HepG2 (cell line): ENCODE measurements at regions not wholly inside any gene's neighbourhood (a gene's known extent, or its start where the extent isn't known, plus 50 kb on each side); places are given as distances from the start of the nearest gene placed in this dataset.

Experiments
- ATAC-seq: fragments of 200-7000 bp; cut with Tn5 transposase; 3 replicates; pipeline ENCODE4 v1.9.1; 2020; ENCODE audit warnings: mild to moderate bottlenecking, moderate library complexity
- BruUV-seq: library from RNA; stranded (reverse); fragments of 400-500 nt; replicated peaks from 2 replicates; lab custom pipeline; 2021; lab: Mats Ljungman, UMichigan
- CTCF ChIA-PET: fragments of 300-600 bp; formaldehyde crosslinking; extraction: SDS; loops from one replicate; lab custom pipeline; 2021; ENCODE audit warnings: low total read pairs, inconsistent platforms, low intra/inter-chr PET ratio; lab: Yijun Ruan, JAX
- POLR2A ChIA-PET: fragments of 350-600 bp; sonication (Branson Sonifier 250); formaldehyde crosslinking; loops from one replicate; lab custom pipeline; 2020; ENCODE audit warnings: antibody characterized with exemption, inconsistent platforms; lab: Yijun Ruan, JAX
- DNase-seq: peaks from one replicate; pipeline ENCODE4 v3.0.0-alpha.2; 2015; ENCODE audit warnings: low spot score
- FAIRE-seq: peaks from 3 replicates; lab custom pipeline; 2011; peaks lifted over from hg19 to GRCh38; lab: Jason Lieb, UNC
- H2AFZ ChIP-seq: one replicate; pipeline ENCODE4 v1.6.1; 2011; ENCODE audit warnings: low read length, inconsistent platforms
- H3K27ac ChIP-seq: fragments of 300-600 bp; 3 replicates; pipeline ENCODE4 v1.8.0; 2011; ENCODE audit warnings: mixed run types, mild to moderate bottlenecking, mixed read lengths, low read length, inconsistent platforms; ENCODE audit not compliant: insufficient read depth; ENCODE audit errors: extremely low read length
- H3K27me3 ChIP-seq, 2 experiments: fragments of 200-600 bp in 1 of 2; 2 replicates in 1 of 2; 3 replicates in 1 of 2; pipeline versions ENCODE4 v1.6.0 to v1.8.0; 2011; ENCODE audit warnings: low read length in 2 of 2, mild to moderate bottlenecking in 2 of 2, moderate library complexity in 2 of 2, inconsistent platforms in 1 of 2; ENCODE audit not compliant: insufficient read depth in 2 of 2, control insufficient read depth in 1 of 2
- H3K36me3 ChIP-seq, 2 experiments: fragments of 200-600 bp in 1 of 2; replicated peaks in 1 of 2; 2 replicates in 1 of 2; 3 replicates in 1 of 2; pipeline versions ENCODE4 v1.5.1 to v1.8.0; 2011; ENCODE audit warnings: low read length in 2 of 2, inconsistent platforms in 1 of 2; ENCODE audit not compliant: insufficient read depth in 2 of 2, control insufficient read depth in 1 of 2
- H3K4me1 ChIP-seq: 2 replicates; pipeline ENCODE4 v1.5.1; 2012; ENCODE audit warnings: low read length, inconsistent platforms; ENCODE audit not compliant: insufficient read depth
- H3K4me2 ChIP-seq: 2 replicates; pipeline ENCODE4 v1.6.0; 2011; ENCODE audit warnings: low read depth, low read length, inconsistent platforms
- H3K4me3 ChIP-seq, 3 experiments: fragments of 200-600 bp in 1 of 3; sonication (generic), shearing (Covaris generic) in 1 of 3; replicated peaks in 1 of 3; 2 replicates each; pipeline ENCODE4 v1.5.1; 2011 to 2016; ENCODE audit warnings: low read length in 3 of 3, inconsistent platforms in 2 of 3, low read depth in 2 of 3, mild to moderate bottlenecking in 2 of 3, control low read depth in 1 of 3, mixed read lengths in 1 of 3; ENCODE audit not compliant: insufficient read depth in 1 of 3
- H3K79me2 ChIP-seq: one replicate; pipeline ENCODE4 v1.6.1; 2011; ENCODE audit warnings: low read length, inconsistent platforms; ENCODE audit not compliant: insufficient read depth
- H3K9ac ChIP-seq: 2 replicates; pipeline ENCODE4 v1.6.0; 2011; ENCODE audit warnings: mild to moderate bottlenecking, low read depth, low read length, inconsistent platforms; ENCODE audit not compliant: insufficient read depth
- H3K9me3 ChIP-seq: 2 replicates; pipeline ENCODE4 v1.5.1; 2012; ENCODE audit warnings: mild to moderate bottlenecking, low read length
- H4K20me1 ChIP-seq: 2 replicates; pipeline ENCODE4 v1.6.0; 2011; ENCODE audit warnings: inconsistent platforms, mild to moderate bottlenecking, low read length, moderate library complexity; ENCODE audit not compliant: insufficient read depth
- ATF6 ChIP-seq: sonication (generic); formaldehyde crosslinking; conservative IDR thresholded peaks from 2 replicates; pipeline ENCODE4 v1.4.0; 2020; ENCODE audit warnings: missing genetic modification reagents
- CEBPB ChIP-seq: IDR thresholded peaks from 2 replicates; pipeline ENCODE4 v1.6.1; 2011; ENCODE audit warnings: low read depth, low read length, improper control_type of control experiment, borderline replicate concordance
- KDM3A ChIP-seq: IDR thresholded peaks from 2 replicates; pipeline ENCODE4 v1.6.1; 2018; ENCODE audit warnings: low read depth, missing compliant biosample characterization
- MIER3 ChIP-seq: IDR thresholded peaks from 2 replicates; pipeline ENCODE4 v1.6.1; 2016; ENCODE audit warnings: missing compliant biosample characterization, borderline replicate concordance
- ONECUT2 ChIP-seq: sonication (generic); formaldehyde crosslinking; IDR thresholded peaks from 2 replicates; pipeline ENCODE4 v1.4.0; 2020; ENCODE audit warnings: missing genetic modification reagents
- ZKSCAN1 ChIP-seq: fragments of 150-350 bp; IDR thresholded peaks from 2 replicates; pipeline ENCODE4 v1.6.1; 2014; ENCODE audit warnings: low read length
- ZNF292 ChIP-seq: sonication (generic); formaldehyde crosslinking; IDR thresholded peaks from 2 replicates; pipeline ENCODE4 v1.8.1; 2022; ENCODE audit warnings: mild to moderate bottlenecking, low read depth, missing genetic modification reagents, borderline replicate concordance
- ZNF331 ChIP-seq: sonication (generic); formaldehyde crosslinking; IDR thresholded peaks from 2 replicates; pipeline ENCODE4 v1.4.0; 2020; ENCODE audit warnings: missing genetic modification reagents
- ZNF687 ChIP-seq: sonication (generic); formaldehyde crosslinking; IDR thresholded peaks from 2 replicates; pipeline ENCODE4 v1.5.1; 2020; ENCODE audit warnings: mild to moderate bottlenecking, missing genetic modification reagents, moderate library complexity
- WGBS: methylation state at CpG from one replicate; pipeline ENCODE4 v1.1.6; 2017; ENCODE audit warnings: low lambda C conversion rate; 5-methylcytosine and 5-hydroxymethylcytosine counted together
- in situ Hi-C: cut with HindIII; loops from 2 replicates; pipeline ENCODE4 v1.10.0; 2017; ENCODE audit warnings: low pct_unique_long_range_greater_than_20kb; ENCODE audit not compliant: extremely low pct_ligation_motif_present
- intact Hi-C: fragments of 100-400 bp; cut with micrococcal nuclease; formaldehyde crosslinking; loops from one replicate; pipeline ENCODE4 v1.10.0; 2022; ENCODE audit not compliant: unreplicated experiment
- TF ChIP-seq, protein P1 (sequence below): IDR thresholded peaks from 2 replicates; pipeline ENCODE4 v1.6.1; 2012; ENCODE audit warnings: inconsistent platforms
- TF ChIP-seq, protein P2 (sequence below): IDR thresholded peaks from 2 replicates; pipeline ENCODE4 v1.6.1; 2016; ENCODE audit warnings: low read depth, borderline replicate concordance
- TF ChIP-seq, protein P3 (sequence below), 2 experiments: sonication (generic) in 1 of 2; formaldehyde crosslinking in 1 of 2; IDR thresholded peaks; 2 replicates each; pipeline versions ENCODE4 v1.5.1 to v1.6.1; 2011 to 2020; ENCODE audit warnings: borderline replicate concordance in 1 of 2, low read depth in 1 of 2, low read length in 1 of 2, mild to moderate bottlenecking in 1 of 2, missing genetic modification reagents in 1 of 2, moderate library complexity in 1 of 2

DNA sequence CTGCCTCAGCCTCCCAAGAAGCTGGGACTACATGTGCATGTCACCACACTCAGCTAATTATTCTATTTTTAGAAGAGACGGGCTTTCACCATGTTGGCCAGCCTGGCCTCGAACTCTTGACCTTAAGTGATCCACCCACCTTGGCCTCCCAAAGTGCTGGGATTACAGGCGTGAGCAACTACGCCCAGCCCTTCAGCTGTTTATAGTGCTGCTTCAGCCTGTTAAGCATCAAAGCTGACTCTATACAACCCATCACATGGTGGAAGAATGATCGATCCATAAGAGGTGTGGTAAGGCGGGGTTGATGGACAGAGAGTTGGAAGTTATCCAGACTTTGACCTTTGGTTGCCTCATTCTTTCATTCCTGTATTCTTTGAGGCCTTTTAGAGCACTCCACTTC is 56.2 kb upstream of the RAPGEF2 start (continued):
- TF ChIP-seq, protein P1, sequence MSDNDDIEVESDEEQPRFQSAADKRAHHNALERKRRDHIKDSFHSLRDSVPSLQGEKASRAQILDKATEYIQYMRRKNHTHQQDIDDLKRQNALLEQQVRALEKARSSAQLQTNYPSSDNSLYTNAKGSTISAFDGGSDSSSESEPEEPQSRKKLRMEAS = peak; percentile 86
- TF ChIP-seq MIER3 (0 out of 2 replicates have a peak, but pooled peaks have one; percentile 27), ZNF292 (CRISPR knock-in tag) (peak; percentile 52; the same call in 1 of the 2 replicates), ONECUT2 (CRISPR knock-in tag) (peak; percentile 98), ZNF687 (CRISPR knock-in tag) (no peak)
- TF ChIP-seq, protein P2, sequence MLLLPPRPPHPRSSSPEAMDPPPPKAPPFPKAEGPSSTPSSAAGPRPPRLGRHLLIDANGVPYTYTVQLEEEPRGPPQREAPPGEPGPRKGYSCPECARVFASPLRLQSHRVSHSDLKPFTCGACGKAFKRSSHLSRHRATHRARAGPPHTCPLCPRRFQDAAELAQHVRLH = no peak

- CTCF ChIA-PET = no interaction called here
- peak; percentile 72 for ATAC-seq
- Histone ChIP-seq H3K4me3 (peak overlapping the region in 2 of 3 experiments; percentile 17 to 63; a peak in 2 of 6 replicates), H3K36me3 (no peaks in the 10 kb centered on the region), H3K79me2 (no peaks in the 10 kb centered on the region), H3K9ac (no peak overlapping the region), H3K27ac (peak overlapping the region; percentile 33), H3K27me3 (no peaks in the 10 kb centered on the region), H3K4me2 (peak overlapping the region; percentile 97), H4K20me1 (no peaks in the 10 kb centered on the region), H2AFZ (peak overlapping the region; percentile 92), H3K4me1 (peaks cover 31% of the 10 kb centered on the region), H3K9me3 (no peaks in the 10 kb centered on the region)
- BruUV-seq = no TSS peak
- 41% methylated on average over 7 of the region's 7 CpGs for WGBS
- FAIRE-seq = no peak
- in situ Hi-C loops (no loop called here), intact Hi-C loops (loop anchor here (2.0 to 10.0 kb wide), 2 partner anchors 55 to 127 kb away; partner anchors contain the start of gene RAPGEF2)
- DNase-seq = peak; percentile 25
- POLR2A ChIA-PET = no interaction called here
- TF ChIP-seq ZNF331 (CRISPR knock-in tag) (no peak), ZKSCAN1 (no peak), KDM3A (CRISPR knock-in tag) (no peak), ATF6 (CRISPR knock-in tag) (no peak), CEBPB (peak; percentile 61; the same call in 1 of the 2 replicates)
- TF ChIP-seq, protein P3, sequence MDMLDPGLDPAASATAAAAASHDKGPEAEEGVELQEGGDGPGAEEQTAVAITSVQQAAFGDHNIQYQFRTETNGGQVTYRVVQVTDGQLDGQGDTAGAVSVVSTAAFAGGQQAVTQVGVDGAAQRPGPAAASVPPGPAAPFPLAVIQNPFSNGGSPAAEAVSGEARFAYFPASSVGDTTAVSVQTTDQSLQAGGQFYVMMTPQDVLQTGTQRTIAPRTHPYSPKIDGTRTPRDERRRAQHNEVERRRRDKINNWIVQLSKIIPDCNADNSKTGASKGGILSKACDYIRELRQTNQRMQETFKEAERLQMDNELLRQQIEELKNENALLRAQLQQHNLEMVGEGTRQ (IDR thresholded peaks at IDR 0.05; ENCODE audit: low read depth, low read length) = no peak
- TF ChIP-seq, protein P3 (CRISPR knock-in tag; IDR thresholded peaks at IDR 0.05; ENCODE audit: borderline replicate concordance) = no peak
Observed at GRCh38 chr4:159047478-159048165, 55.3 kb upstream of the RAPGEF2 start.
